OCI-LY7 (cell line): ENCODE measurements at regions not wholly inside any gene's neighbourhood (a gene's known extent, or its start where the extent isn't known, plus 50 kb on each side); places are given as distances from the start of the nearest gene placed in this dataset.
"Not testable (repeated sequence)": the region's sequence is repeated elsewhere in the genome, so short reads cannot be mapped to it uniquely, and the experiment has no call there.

Experiments used
- BruUV-seq: library from RNA; stranded (reverse); fragments of 400-500 nt; replicated peaks from 2 replicates; lab custom pipeline; 2021; lab: Mats Ljungman, UMichigan
- CTCF ChIA-PET: fragments of 300-600 bp; sonication (Branson Sonifier 250); formaldehyde crosslinking; loops from one replicate; lab custom pipeline; 2022; ENCODE audit warnings: antibody characterized with exemption; ENCODE audit not compliant: unreplicated experiment; lab: Charles Lee
- POLR2A ChIA-PET: fragments of 300-600 bp; sonication (Branson Sonifier 250); formaldehyde crosslinking; loops from one replicate; lab custom pipeline; 2022; ENCODE audit warnings: antibody characterized with exemption; lab: Charles Lee
- DNase-seq: peaks from one replicate; pipeline ENCODE4 v3.0.0-alpha.2; 2015; ENCODE audit warnings: low spot score
- H2AFZ ChIP-seq: fragments of 200-600 bp; sonication (generic), shearing (Covaris generic); 2 replicates; pipeline ENCODE4 v1.6.1; 2014; ENCODE audit warnings: mild to moderate bottlenecking, antibody characterized with exemption, low read length, moderate library complexity
- H3K27ac ChIP-seq: fragments of 200-600 bp; sonication (generic); 2 replicates; pipeline ENCODE4 v1.5.1; 2014; ENCODE audit warnings: mixed run types, low read depth, mild to moderate bottlenecking, moderate library complexity, low read length, inconsistent platforms; ENCODE audit not compliant: poor library complexity, severe bottlenecking
- H3K36me3 ChIP-seq: fragments of 200-600 bp; sonication (generic); 2 replicates; pipeline ENCODE4 v1.6.1; 2014; ENCODE audit warnings: mild to moderate bottlenecking, antibody characterized with exemption, low read length, moderate library complexity, mixed read lengths; ENCODE audit not compliant: insufficient read depth
- H3K4me1 ChIP-seq: fragments of 200-600 bp; sonication (generic); 2 replicates; pipeline ENCODE4 v1.5.1; 2014; ENCODE audit warnings: mild to moderate bottlenecking, low read length; ENCODE audit not compliant: insufficient read depth, poor library complexity, severe bottlenecking
- H3K4me2 ChIP-seq: fragments of 200-600 bp; sonication (generic); 2 replicates; pipeline ENCODE4 v1.6.1; 2014; ENCODE audit warnings: mild to moderate bottlenecking, low read length
- H3K4me3 ChIP-seq: fragments of 200-600 bp; sonication (generic); 2 replicates; pipeline ENCODE4 v1.5.1; 2014; ENCODE audit warnings: mild to moderate bottlenecking, low read depth, low read length; ENCODE audit not compliant: poor library complexity, severe bottlenecking
- H3K79me2 ChIP-seq: fragments of 200-600 bp; sonication (generic); 2 replicates; pipeline ENCODE4 v1.6.1; 2016; ENCODE audit warnings: low read depth, mild to moderate bottlenecking, low read length, moderate library complexity, mixed read lengths; ENCODE audit not compliant: insufficient read depth
- H3K9me2 ChIP-seq: fragments of 200-600 bp; sonication (generic); 2 replicates; pipeline ENCODE4 v1.6.1; 2016; ENCODE audit warnings: mild to moderate bottlenecking, low read length, mixed read lengths; ENCODE audit not compliant: insufficient read depth
- H3K9me3 ChIP-seq: fragments of 200-600 bp; sonication (generic); 2 replicates; pipeline ENCODE4 v1.6.1; 2014; ENCODE audit warnings: mild to moderate bottlenecking, mixed run types, low read length, mixed read lengths
- H4K20me1 ChIP-seq: fragments of 200-600 bp; sonication (generic); 2 replicates; pipeline ENCODE4 v1.6.1; 2014; ENCODE audit warnings: mild to moderate bottlenecking, antibody characterized with exemption, low read length, moderate library complexity, mixed read lengths; ENCODE audit not compliant: insufficient read depth
- CTCF ChIP-seq: fragments of 200-600 bp; sonication (generic); conservative IDR thresholded peaks from 2 replicates; pipeline ENCODE4 v1.5.1; 2014; ENCODE audit warnings: mild to moderate bottlenecking, antibody characterized with exemption, low read length, moderate library complexity, mixed read lengths
- EZH2phosphoT487 ChIP-seq: fragments of 200-600 bp; sonication (generic); IDR thresholded peaks from 2 replicates; pipeline ENCODE4 v1.6.1; 2018; ENCODE audit warnings: low read depth, borderline replicate concordance, mild to moderate bottlenecking, mixed run types, antibody characterized with exemption, low read length, moderate library complexity, mixed read lengths
- intact Hi-C: fragments of 100-400 bp; cut with micrococcal nuclease; formaldehyde crosslinking; loops from one replicate; pipeline ENCODE4 v1.10.0; 2022; ENCODE audit not compliant: unreplicated experiment

DNA sequence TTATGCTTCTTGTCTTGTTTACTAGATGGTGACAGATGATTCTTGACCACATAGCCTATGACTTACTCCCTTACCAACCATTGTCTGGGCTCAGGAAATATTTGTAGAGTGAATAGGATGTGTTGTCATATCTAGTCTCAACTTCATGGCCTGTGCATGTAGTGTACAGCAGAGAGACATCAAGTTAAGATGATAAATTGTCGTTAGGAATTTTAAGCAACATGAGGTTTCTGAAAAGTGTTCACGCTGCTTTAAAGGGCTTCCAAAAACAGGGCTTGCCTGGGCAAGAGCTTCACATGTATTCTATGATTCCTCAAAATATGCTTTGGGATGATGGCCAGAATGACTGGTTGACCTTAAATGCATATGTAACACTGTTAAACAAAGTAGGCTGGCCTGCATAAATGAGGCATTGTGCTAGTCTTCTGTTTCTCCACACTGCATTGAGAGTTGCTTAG lies 424.0 kb downstream of the RND3 start:
- no peaks in the 10 kb centered on the region for H3K36me3 ChIP-seq
- ChIA-PET POLR2A (no interaction called here), CTCF (no interaction called here)
- H3K4me3 ChIP-seq: no peak overlapping the region
- DNase-seq: no peak
- H3K9me3 ChIP-seq: no peaks in the 10 kb centered on the region
- H3K4me1 ChIP-seq: no peaks in the 10 kb centered on the region
- TF ChIP-seq CTCF (no peak), EZH2phosphoT487 (no peak)
- no TSS peak for BruUV-seq
- no peaks in the 10 kb centered on the region for H4K20me1 ChIP-seq
- H3K27ac ChIP-seq: no peak overlapping the region
- intact Hi-C loops: no loop called here
- no peak overlapping the region for H3K4me2 ChIP-seq
- H2AFZ ChIP-seq: no peak overlapping the region
- H3K79me2 ChIP-seq: no peaks in the 10 kb centered on the region
- no peaks in the 10 kb centered on the region for H3K9me2 ChIP-seq

GRCh38 chr2:150062416-150062815 lies 425.1 kb downstream of the RND3 start:
- Histone ChIP-seq H2AFZ (no peak overlapping the region), H3K4me2 (no peak overlapping the region), H3K79me2 (no peaks in the 10 kb centered on the region), H3K36me3 (no peaks in the 10 kb centered on the region), H4K20me1 (no peaks in the 10 kb centered on the region), H3K9me2 (no peaks in the 10 kb centered on the region), H3K4me1 (no peaks in the 10 kb centered on the region), H3K9me3 (no peaks in the 10 kb centered on the region), H3K27ac (no peak overlapping the region), H3K4me3 (no peak overlapping the region)
- intact Hi-C loops: no loop called here
- ChIA-PET POLR2A (no interaction called here), CTCF (no interaction called here)
- no peak for DNase-seq
- TF ChIP-seq EZH2phosphoT487 (no peak), CTCF (no peak)
- no TSS peak for BruUV-seq

- no peaks in the 10 kb centered on the region for H4K20me1 ChIP-seq
- CTCF ChIA-PET: no interaction called here
- H3K4me2 ChIP-seq: no peak overlapping the region
- no peaks in the 10 kb centered on the region for H3K36me3 ChIP-seq
- H3K27ac ChIP-seq: no peak overlapping the region
- H3K9me3 ChIP-seq: no peaks in the 10 kb centered on the region
- H3K9me2 ChIP-seq: no peaks in the 10 kb centered on the region
- no peaks in the 10 kb centered on the region for H3K79me2 ChIP-seq
- no peaks in the 10 kb centered on the region for H3K4me1 ChIP-seq
- no peak overlapping the region for H2AFZ ChIP-seq
- intact Hi-C loops: no loop called here
- DNase-seq: no peak
- POLR2A ChIA-PET: interaction anchor here (1.1 kb wide), 1 partner anchor 16 kb away, joined by 3 read pairs; no protein-coding TSS in a partner anchor
- BruUV-seq: no TSS peak
- no peak for TF ChIP-seq EZH2phosphoT487
- TF ChIP-seq CTCF: no peak
- H3K4me3 ChIP-seq: no peak overlapping the region
Observed at GRCh38 chr2:150060341-150060740, 427.1 kb downstream of the RND3 start.

DNA sequence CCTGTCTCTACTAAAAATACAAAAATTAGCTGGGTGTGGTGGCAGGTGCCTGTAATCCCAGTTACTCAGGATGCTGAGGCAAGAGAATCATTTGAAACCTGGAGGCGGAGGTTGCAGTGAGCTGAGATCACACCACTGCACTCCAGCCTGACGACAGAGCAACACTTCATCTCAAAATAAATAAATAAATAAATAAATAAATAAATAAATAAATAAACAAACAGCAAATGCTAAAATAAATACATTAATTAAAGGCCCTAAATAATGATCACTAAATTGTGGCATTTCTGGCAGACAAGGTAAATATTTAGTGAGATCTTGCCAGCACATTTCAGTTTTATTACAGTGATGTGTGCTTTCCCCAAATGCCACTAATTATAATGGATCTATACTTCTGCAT lies 427.8 kb downstream of the RND3 start:
- DNase-seq, CTCF ChIA-PET, H3K9me3 ChIP-seq, H3K4me2 ChIP-seq, intact Hi-C loops, H3K4me1 ChIP-seq, BruUV-seq, H4K20me1 ChIP-seq, H3K4me3 ChIP-seq, H3K27ac ChIP-seq, H3K9me2 ChIP-seq, H3K79me2 ChIP-seq, H2AFZ ChIP-seq, H3K36me3 ChIP-seq: not testable (repeated sequence)
- POLR2A ChIA-PET: interaction anchor here (1.1 kb wide), 1 partner anchor 17 kb away, joined by 3 read pairs; no protein-coding TSS in a partner anchor
